ENCODE measurements at regions not wholly inside any gene's neighbourhood (a gene's known extent, or its start where the extent isn't known, plus 50 kb on each side); places are given as distances from the start of the nearest gene placed in this dataset.

- H3K36me3 ChIP-seq (ENCODE audit: insufficient read depth, low read length), result no peaks in the 10 kb centered on the region
- H3K4me2 ChIP-seq (ENCODE audit: insufficient read depth, low read length), result no peak overlapping the region
- H3K79me2 ChIP-seq (ENCODE audit: insufficient read depth, low read length), result no peaks in the 10 kb centered on the region
- ATAC-seq (ENCODE audit: insufficient read depth, low read depth) (no peak), DNase-seq (no peak)
- no peaks in the 10 kb centered on the region for H3K9me3 ChIP-seq (ENCODE audit: insufficient read depth, low read length, severe bottlenecking)
- no peak overlapping the region for H3K9ac ChIP-seq (ENCODE audit: low read depth, low read length)
- no peaks in the 10 kb centered on the region for H3K4me1 ChIP-seq (ENCODE audit: insufficient read depth, low read length)
- no peak overlapping the region for H3K27ac ChIP-seq (ENCODE audit: low read length)
- no peaks in the 10 kb centered on the region for H4K20me1 ChIP-seq (ENCODE audit: insufficient read depth, low read length)
- TF ChIP-seq, protein P1, sequence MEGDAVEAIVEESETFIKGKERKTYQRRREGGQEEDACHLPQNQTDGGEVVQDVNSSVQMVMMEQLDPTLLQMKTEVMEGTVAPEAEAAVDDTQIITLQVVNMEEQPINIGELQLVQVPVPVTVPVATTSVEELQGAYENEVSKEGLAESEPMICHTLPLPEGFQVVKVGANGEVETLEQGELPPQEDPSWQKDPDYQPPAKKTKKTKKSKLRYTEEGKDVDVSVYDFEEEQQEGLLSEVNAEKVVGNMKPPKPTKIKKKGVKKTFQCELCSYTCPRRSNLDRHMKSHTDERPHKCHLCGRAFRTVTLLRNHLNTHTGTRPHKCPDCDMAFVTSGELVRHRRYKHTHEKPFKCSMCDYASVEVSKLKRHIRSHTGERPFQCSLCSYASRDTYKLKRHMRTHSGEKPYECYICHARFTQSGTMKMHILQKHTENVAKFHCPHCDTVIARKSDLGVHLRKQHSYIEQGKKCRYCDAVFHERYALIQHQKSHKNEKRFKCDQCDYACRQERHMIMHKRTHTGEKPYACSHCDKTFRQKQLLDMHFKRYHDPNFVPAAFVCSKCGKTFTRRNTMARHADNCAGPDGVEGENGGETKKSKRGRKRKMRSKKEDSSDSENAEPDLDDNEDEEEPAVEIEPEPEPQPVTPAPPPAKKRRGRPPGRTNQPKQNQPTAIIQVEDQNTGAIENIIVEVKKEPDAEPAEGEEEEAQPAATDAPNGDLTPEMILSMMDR (IDR thresholded peaks at IDR 0.05; ENCODE audit: borderline replicate concordance, extremely low read depth, low read length, poor library complexity, severe bottlenecking), result no peak
- no peak for TF ChIP-seq EZH2 (IDR thresholded peaks at IDR 0.05; ENCODE audit: borderline replicate concordance, low read depth, low read length, severe bottlenecking)
- H2AFZ ChIP-seq (ENCODE audit: low read depth, low read length), result no peak overlapping the region
- H3K27me3 ChIP-seq (ENCODE audit: insufficient read depth, low read length, poor library complexity), result no peaks in the 10 kb centered on the region
- H3K4me3 ChIP-seq (ENCODE audit: low read depth in 1 of 2, low read length in 2 of 2), result no peak overlapping the region
Measured at GRCh38 chr11:128642571-128642970, 51.3 kb upstream of the FLI1 start.

GRCh38 chr11:128643661-128644317, 50.1 kb upstream of the FLI1 start:
- Histone ChIP-seq H3K4me1 (ENCODE audit: insufficient read depth, low read length) (no peaks in the 10 kb centered on the region), H3K36me3 (ENCODE audit: insufficient read depth, low read length) (no peaks in the 10 kb centered on the region), H3K9ac (ENCODE audit: low read depth, low read length) (no peak overlapping the region), H2AFZ (ENCODE audit: low read depth, low read length) (no peak overlapping the region), H3K79me2 (ENCODE audit: insufficient read depth, low read length) (no peaks in the 10 kb centered on the region), H3K9me3 (ENCODE audit: insufficient read depth, low read length, severe bottlenecking) (no peaks in the 10 kb centered on the region), H3K27ac (ENCODE audit: low read length) (no peak overlapping the region), H4K20me1 (ENCODE audit: insufficient read depth, low read length) (no peaks in the 10 kb centered on the region), H3K4me3 (ENCODE audit: low read depth in 1 of 2, low read length in 2 of 2) (no peak overlapping the region), H3K27me3 (ENCODE audit: insufficient read depth, low read length, poor library complexity) (no peaks in the 10 kb centered on the region), H3K4me2 (ENCODE audit: insufficient read depth, low read length) (no peak overlapping the region)
- DNase-seq, result no peak
- peak; percentile 49; the same call in 2 of the 3 replicates for ATAC-seq (ENCODE audit: insufficient read depth, low read depth)
- no peak for TF ChIP-seq EZH2 (IDR thresholded peaks at IDR 0.05; ENCODE audit: borderline replicate concordance, low read depth, low read length, severe bottlenecking)
- TF ChIP-seq, protein P1 (IDR thresholded peaks at IDR 0.05; ENCODE audit: borderline replicate concordance, extremely low read depth, low read length, poor library complexity, severe bottlenecking), result no peak

Data from DND-41 (cell line).